ENCODE measurements at regions not wholly inside any gene's neighbourhood (a gene's known extent, or its start where the extent isn't known, plus 50 kb on each side); places are given as distances from the start of the nearest gene placed in this dataset.
A peak's percentile ranks its signal among the peaks of the same experiment; 100 is the strongest.

DNA sequence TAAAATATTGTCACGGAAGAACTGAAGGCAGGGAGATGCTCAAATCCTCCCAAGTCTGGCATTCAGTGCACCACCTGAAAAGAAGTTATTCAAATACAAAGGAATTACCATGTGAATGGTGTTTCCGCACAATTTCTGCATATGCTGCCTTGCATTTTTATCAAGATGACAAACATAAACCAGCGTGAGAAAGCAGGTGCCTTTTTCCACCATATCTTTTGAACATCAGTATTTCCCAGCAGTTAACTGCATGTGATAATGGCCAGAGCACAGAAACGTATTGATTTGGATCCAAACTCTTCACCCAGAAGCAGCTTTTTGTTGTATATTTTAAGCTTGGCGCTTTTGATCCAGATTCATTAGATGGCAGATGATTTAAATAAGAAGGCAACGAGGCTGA lies 808.0 kb downstream of the TLE1 start:
- intact Hi-C loops (cut with DNase I, micrococcal nuclease): no loop called here
- no peak for DNase-seq
- ATAC-seq: no peak

DNA sequence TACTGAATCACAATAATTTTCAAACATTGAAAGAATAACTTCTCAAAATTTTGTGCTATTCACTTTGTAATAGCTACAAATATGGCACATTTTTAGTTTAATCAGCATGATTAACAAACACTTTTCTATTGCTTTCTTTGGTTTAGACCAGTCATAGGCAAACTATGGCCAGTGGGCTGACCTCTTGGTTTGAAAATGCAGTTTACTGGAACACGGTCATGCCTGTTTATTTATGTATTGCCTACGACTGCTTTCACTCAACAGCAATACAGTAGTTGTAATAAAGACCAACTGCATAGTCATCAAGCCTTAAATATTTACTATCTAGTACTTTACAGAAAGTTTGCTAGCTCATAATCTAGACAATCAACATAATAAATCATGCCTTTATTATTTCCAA lies 810.8 kb downstream of the TLE1 start:
- ATAC-seq: no peak
- intact Hi-C loops (cut with DNase I, micrococcal nuclease): no loop called here
- no peak for DNase-seq

DNA sequence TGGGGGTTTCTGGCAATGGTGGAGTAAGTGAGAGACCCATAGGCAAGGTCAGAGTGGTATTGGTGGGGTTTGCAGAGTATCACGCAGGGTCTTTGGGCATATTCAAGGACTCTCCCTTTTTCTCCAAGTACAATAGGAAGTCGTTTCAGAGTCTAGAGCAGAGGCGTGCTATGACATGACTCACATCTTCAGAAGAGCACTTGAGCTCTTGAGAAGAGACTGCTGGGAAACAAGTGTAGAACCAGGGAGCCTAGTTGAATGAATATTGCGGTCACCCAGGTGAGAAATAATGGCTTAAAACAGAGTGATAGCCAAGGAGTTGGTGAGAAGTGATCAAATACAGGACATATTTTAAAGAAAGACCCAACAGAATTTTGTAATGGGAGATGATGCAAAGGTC lies 813.4 kb downstream of the TLE1 start:
- intact Hi-C loops (cut with DNase I, micrococcal nuclease): no loop called here
- DNase-seq (no peak), ATAC-seq (no peak)

DNA sequence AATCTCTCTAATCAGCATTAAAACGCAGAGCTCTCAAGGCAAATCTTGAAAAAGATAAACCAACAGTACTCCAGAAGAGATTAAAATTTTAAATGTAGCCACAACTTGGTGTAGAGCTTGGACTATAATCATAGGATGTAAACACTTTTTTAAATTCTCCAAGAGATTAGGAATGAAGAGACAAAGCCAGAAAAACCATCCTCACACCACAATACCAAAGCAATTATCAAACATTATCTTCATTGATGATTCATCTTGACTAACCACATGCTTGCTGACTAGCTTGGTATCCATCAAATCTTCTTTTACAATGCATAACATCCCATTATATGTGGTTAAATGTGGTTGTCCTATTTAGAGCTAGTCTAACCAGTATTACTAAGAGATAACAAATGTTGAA lies 815.1 kb downstream of the TLE1 start:
- ATAC-seq (no peak), DNase-seq (no peak)
- intact Hi-C loops (cut with DNase I, micrococcal nuclease): no loop called here

DNA sequence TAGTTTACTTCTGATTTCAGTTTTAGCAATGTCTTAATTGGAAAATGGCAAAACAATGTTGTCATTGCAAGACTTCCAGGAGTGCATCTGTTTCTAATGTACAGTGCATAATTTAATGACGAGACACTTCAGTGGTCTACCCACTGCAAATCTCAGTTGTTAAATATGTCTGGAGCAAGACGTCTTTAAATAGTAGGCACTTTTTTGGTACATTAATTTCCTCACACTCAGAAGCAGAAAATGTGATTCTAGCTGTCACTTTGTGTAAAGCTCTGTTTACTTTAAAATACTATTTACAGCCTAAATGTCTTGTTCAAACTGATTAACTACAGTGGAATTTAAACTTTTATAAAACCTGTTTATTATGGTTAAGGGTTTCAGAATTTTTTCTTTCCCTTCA lies 815.5 kb downstream of the TLE1 start:
- ATAC-seq: no peak
- intact Hi-C loops (cut with DNase I, micrococcal nuclease): no loop called here
- DNase-seq: no peak

DNA sequence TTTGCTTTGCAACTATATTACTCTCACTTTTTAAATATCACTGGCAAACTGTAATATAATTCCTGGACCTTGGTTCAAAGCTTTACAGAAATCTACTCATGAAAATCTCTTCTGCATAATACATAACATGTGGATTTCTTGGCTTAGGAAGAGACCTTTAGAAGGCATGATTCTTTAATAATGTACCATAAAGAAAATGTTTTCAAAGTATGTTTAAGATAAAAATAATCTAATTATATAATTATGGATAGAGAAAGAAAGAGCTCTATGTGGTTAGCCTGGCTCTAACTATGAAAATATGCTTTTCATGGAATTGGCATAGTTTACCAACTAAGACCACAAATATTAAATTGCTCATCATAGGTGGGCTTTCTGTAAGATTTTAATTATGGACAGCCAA lies 817.8 kb downstream of the TLE1 start:
- intact Hi-C loops (cut with DNase I, micrococcal nuclease): no loop called here
- DNase-seq: no peak
- ATAC-seq: no peak

DNA sequence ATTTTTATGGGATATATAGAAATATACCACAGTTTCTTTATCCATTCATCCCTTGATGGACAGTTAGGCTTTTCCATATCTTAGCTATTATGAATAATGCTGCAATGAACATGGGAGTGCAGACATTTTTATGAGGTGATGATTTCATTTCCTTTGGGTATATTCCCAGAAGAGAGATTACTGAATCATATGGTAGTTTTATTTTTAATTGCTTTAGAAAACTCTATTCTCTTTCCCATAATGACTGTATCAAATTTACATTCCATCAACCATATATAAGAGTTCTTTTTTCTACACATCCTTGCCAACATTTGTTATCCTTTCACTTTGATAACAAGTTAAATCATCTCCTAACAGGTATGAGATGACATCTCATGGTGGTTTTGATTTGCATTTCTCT lies 821.6 kb downstream of the TLE1 start:
- ATAC-seq (no peak), DNase-seq (no peak)
- intact Hi-C loops (cut with DNase I, micrococcal nuclease): no loop called here

DNA sequence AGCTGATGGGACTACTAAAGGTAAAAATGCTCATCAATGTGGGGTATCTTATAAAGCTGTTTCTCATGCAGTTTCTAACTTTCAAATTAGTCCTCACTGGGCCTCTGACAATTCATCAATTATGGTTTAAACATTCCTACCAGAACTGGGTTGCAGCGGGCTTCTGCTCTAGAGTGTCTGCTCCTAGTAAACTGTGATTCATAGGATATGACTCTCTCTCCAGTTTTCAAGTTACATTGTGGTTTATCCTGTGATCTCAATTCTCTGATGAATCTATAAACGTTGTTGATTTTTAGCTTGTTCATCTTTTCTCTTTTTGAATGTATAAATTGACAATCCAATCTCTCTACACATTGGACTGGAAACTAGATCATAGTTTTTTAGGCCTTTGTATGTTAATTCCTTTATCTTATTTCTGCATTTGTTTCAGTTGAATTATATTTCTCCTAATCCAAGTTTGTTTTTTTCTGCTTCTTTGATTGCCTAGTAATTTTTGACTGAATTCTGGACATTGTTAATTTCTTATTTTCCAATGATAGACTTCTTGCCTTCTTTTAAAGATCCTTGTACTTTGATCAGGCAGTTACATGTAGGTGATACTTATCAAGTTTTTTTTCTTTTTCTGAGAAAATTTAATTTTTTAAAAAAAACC lies 822.6 kb downstream of the TLE1 start:
- ATAC-seq (no peak), DNase-seq (no peak)
- intact Hi-C loops (cut with DNase I, micrococcal nuclease): no loop called here

DNA sequence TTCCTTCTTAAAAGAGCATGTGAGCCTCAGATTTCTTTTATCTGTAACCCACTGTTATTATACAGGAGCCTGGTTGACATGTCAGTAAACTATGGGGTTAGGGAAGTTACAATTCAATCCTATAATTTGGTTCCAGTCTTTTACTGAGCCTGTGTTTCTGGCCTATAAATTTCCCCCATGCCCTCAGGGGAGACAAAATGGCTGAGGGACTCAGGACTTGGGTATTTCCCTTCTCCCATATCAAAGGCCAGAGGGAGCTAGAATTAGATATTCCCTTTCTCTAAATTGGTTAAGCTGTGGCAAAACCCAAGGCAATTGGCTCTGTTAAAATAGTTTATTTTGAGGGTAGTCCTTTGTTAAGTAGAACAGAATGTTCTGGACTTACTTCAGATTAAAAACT lies 823.2 kb downstream of the TLE1 start:
- intact Hi-C loops (cut with DNase I, micrococcal nuclease): no loop called here
- DNase-seq (no peak), ATAC-seq (no peak)

DNA sequence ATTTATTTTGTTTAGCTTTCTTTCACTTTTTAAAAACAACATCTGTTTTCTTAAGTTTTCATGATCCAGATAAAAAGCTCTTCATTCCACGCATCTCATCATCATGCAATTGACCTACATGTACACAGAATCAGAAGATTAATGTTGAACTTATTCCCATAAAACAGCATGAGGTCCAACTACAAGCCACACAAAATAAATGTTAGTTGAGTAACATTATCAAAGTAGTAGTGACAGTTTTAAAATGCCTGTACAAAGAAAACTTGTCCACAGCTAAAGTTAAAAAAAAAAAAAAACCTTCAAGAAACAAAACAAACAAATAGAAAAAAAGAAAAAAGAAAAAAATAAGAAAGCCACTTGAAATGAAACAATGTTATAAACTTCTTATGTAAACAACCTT lies 846.3 kb downstream of the TLE1 start:
- intact Hi-C loops (cut with DNase I, micrococcal nuclease): no loop called here
- no peak for ATAC-seq
- DNase-seq: no peak

DNA sequence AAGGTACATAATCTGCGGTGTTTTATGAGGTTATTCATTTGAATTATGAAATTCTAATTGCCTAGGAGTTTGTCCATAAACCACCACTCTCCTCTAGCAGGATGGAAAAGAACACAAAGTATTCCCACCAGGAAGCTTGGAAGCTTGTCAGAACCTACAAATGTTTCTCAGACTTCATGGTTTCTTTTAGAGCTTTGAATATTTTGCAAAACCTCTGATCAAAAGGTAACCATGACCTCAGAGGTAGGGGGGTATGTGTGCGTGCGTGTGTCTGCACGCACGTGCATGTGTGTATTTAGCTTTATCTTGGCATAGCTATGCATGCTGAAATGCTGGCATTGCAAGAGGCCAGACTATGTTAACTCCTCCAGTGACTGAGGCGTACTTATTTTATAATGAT lies 847.0 kb downstream of the TLE1 start:
- DNase-seq (no peak), ATAC-seq (no peak)
- intact Hi-C loops (cut with DNase I, micrococcal nuclease): no loop called here

DNA sequence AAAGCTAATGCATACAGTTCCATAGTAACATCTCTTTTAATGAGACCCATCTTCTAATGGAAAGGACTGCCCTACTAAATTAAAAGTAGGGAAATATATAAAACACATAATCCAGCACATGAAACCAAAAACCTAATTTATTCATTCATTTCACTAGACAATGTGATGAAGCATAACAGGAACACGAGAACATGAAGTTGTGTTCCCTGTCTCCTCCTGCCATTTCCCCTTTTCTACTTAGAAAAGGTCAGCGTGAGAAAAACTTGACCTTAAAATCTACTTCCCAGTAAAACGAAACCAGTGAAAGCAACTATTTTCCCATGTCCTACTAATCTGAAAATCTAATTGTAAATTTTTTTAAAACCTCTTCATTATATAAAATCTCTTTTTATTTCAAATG lies 847.5 kb downstream of the TLE1 start:
- ATAC-seq (no peak), DNase-seq (no peak)
- intact Hi-C loops (cut with DNase I, micrococcal nuclease): no loop called here

DNA sequence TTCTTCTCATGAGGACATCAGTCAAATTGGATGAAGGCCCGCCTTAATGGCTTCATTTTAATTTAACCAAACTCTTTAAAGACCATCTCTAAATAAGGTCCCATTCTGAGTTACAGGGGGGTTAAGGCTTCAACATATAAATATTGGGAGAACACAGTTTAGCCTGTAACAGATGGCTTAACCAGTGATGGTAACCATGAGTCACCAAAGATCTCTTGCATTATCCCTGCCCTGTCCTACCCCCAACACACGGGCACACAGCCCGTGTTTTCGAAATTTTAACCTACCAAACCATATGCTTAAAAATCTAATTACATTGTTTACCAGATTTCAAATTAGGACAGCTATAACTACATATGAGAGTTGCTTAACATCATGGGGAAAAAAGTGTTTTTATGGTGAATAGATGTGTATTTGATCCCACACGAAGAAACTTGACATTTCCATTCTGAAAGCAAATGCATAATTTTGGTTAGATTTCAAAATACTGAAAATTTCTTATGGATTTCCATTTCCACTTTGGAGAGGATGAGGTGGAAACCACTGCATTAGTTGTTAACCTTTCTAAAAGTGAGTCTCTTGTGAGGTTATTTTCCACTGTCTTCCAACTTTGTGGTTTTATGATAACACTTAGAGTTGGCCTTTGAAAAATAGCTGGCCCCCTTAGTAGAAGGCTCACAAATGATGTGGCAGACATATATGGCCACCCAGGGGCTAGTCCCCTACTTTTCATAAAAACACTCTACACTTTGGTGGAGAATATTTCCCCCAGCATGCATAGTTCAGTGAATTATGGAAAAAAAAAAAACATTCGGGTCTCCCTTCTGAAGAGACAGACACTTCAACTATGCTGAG lies 849.3 kb downstream of the TLE1 start:
- intact Hi-C loops (cut with DNase I, micrococcal nuclease): no loop called here
- DNase-seq (no peak), ATAC-seq (no peak)

DNA sequence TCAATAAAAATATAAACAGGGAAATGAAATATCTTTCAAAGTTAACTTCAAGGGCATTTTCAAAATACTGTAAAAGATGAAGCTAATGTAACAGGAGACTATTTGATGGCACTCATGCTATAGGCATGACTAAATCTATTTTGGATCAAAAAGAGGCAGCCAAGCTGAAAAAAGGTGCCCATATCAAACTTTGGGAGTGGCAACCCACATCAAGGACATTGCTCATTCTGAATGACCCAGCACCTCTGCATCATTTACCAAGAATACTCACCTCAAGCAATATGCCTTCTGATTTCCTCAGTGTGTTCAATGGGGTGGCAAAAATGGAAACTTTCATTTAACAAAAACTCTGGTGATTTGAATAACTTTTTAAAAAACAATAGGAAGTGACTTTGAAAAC lies 853.3 kb downstream of the TLE1 start:
- no peak for DNase-seq
- intact Hi-C loops (cut with DNase I, micrococcal nuclease): no loop called here
- ATAC-seq: no peak

DNA sequence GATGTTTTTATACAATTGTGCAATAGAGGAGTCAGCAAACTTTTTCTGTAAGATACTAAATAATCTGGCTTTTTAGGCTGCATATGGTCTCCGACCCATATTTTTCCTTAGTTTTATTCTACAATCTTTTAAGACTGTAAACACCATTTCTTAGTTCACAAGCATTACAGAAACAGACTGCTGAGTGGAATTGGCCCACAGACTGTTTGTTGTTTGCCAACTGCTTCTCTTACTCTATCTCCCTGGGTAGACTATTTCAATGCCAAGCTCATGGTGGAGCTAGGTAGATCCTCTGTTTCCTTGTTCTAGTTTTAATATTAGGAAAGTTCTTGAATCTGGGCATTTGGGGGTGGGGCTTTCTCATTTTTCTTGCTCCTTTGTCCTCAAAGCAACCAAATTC lies 857.6 kb downstream of the TLE1 start:
- DNase-seq: no peak
- no peak for ATAC-seq
- intact Hi-C loops (cut with DNase I, micrococcal nuclease): no loop called here

DNA sequence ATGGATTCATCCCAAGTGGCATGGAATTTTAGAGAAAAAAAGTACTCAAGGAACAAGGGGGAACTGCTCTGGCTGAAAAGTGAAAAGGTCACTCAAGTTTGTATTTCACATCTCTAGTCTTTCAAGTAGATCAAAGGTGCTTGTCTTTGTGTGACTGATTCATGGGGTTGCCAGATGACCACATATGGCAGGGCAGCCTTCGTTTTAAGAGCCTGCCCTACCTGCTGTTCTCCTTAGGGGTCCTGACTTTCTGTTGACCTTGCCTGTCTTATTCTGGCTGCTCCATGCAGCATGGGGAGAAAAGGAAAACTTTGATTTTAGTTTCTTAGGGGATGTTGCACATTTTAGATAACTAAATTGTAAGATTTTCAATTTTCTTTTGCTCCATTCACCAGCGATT lies 877.7 kb downstream of the TLE1 start:
- ATAC-seq (no peak), DNase-seq (no peak)
- intact Hi-C loops (cut with DNase I, micrococcal nuclease): no loop called here

DNA sequence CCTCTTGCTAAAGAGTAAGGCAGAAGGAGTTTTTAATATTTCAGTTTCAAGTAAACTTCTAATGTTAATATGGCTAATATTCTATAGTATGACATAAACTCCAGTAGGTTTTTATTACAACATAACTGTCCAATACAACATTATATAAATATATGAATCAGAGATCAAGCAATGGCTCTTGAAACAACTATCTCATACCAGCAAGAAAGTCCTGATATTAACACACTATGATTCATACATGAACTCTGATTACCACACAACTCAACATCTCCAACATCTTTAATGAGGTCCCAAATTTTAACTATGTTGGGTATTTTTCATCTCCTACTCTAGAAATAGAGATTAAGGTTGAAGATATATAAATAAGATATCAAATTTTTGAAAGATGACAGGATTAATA lies 878.3 kb downstream of the TLE1 start:
- intact Hi-C loops (cut with DNase I, micrococcal nuclease): no loop called here
- DNase-seq (no peak), ATAC-seq (no peak)

DNA sequence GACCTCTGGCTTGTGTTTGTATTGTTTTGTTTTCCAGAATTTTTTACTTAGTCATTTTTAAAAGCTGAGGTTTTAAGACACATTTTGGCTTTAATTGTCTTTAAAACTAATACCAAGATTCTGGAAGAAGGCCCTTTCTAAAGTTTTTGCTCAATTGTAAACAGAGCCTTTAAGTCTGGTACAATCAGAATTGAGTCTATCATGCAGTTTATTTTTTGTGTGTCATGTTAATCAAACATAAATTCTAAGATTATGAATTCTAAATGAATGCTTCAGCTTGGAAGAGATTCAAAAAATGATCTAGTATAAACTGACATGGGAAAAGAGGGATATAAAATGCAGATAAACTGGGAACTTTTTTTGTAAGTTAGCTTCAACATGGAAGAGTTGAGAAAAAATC lies 882.7 kb downstream of the TLE1 start:
- intact Hi-C loops (cut with DNase I, micrococcal nuclease): no loop called here
- ATAC-seq (no peak), DNase-seq (no peak)

DNA sequence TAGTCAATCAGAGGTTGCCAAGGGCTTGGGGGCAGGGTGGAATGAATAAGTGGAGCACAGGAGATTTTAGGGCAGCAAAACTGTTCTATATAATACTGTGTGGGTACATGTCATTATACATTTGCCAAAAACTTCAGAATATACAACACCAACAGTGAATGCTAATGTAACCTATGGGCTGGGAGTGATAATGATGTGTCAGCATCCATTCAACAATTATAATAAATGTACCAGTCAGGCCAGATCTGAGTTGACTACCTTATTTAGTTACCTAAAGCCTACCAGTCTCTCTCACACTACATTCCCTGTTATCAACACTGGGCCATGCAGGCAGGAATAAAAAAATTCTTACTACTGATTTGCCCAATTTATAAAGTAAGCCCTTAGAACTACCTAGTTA lies 884.5 kb downstream of the TLE1 start:
- DNase-seq (no peak), ATAC-seq (no peak)
- intact Hi-C loops (cut with DNase I, micrococcal nuclease): no loop called here

DNA sequence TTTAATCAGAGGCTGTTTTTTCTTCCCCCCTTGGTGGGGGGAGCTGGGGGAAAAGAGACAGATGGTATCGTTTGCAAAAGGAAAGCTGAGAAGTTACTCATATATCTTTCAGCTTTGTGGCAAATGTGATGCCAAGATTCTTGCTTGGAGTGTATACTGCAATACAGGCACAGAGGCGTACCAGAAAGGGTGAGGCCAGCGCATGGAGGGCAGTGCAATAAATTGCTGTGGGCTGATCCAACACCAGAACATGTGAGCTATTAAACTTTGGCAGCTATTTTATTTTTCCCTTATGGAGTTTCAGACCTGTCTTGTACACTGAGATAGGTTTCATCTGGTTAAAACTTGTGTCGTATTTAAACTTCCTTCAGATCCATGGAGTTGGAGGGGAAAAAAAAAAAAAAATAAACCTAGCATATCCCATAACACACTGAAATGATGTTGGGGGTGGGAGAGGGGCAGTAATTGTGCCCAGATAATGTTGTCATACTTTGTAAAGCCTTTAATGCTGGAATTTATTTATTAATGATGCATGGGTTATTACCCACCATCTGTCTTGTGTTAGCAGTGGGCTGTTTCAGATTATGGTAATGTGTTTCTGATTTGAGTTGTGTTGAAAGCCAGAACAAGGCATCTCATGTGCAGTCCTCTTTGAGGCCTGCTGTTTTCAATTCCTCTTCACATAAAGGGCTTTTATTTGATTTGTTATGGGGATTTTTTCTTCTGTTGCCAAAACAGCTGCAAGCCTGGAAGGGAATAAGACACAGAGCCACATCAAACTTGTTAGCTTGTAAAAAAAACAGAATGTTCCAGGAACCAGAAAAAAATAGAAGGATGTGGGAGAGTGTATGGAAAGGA lies 891.3 kb downstream of the TLE1 start:
- ATAC-seq (peak; percentile 28), DNase-seq (peak; percentile 5 to 59)
- intact Hi-C loops (cut with DNase I, micrococcal nuclease): no loop called here

Data from left colon (tissue), 2 donors.